ENCODE measurements at regions not wholly inside any gene's neighbourhood (a gene's known extent, or its start where the extent isn't known, plus 50 kb on each side); places are given as distances from the start of the nearest gene placed in this dataset.

GRCh38 chr13:86681223-86681622, 882.0 kb upstream of the SLITRK6 start:
- TF ChIP-seq CTCF (IDR thresholded peaks at IDR 0.05; ENCODE audit: low read depth, low read length) (no peak), MYC (IDR thresholded peaks at IDR 0.05; ENCODE audit: low read depth, low read length) (no peak), POLR2A (IDR thresholded peaks at IDR 0.05; ENCODE audit: extremely low read depth, insufficient read length) (no peak), MAX (IDR thresholded peaks at IDR 0.05; ENCODE audit: low read depth, low read length) (no peak)
- no peak for DNase-seq (ENCODE audit: low read depth)
- no peak overlapping the region for H3K4me3 ChIP-seq (ENCODE audit: low read depth, low read length)

GRCh38 chr13:86684402-86684801, 885.2 kb upstream of the SLITRK6 start:
- no peak for DNase-seq (ENCODE audit: low read depth)
- no peak for TF ChIP-seq MYC (IDR thresholded peaks at IDR 0.05; ENCODE audit: low read depth, low read length)
- TF ChIP-seq MAX (IDR thresholded peaks at IDR 0.05; ENCODE audit: low read depth, low read length) = no peak
- TF ChIP-seq CTCF (IDR thresholded peaks at IDR 0.05; ENCODE audit: low read depth, low read length) = no peak
- no peak for TF ChIP-seq POLR2A (IDR thresholded peaks at IDR 0.05; ENCODE audit: extremely low read depth, insufficient read length)
- H3K4me3 ChIP-seq (ENCODE audit: low read depth, low read length) = no peak overlapping the region

- H3K4me3 ChIP-seq (ENCODE audit: low read depth, low read length) = no peak overlapping the region
- no peak for DNase-seq (ENCODE audit: low read depth)
- no peak for TF ChIP-seq MYC (IDR thresholded peaks at IDR 0.05; ENCODE audit: low read depth, low read length)
- no peak for TF ChIP-seq POLR2A (IDR thresholded peaks at IDR 0.05; ENCODE audit: extremely low read depth, insufficient read length)
- TF ChIP-seq MAX (IDR thresholded peaks at IDR 0.05; ENCODE audit: low read depth, low read length) = no peak
- no peak for TF ChIP-seq CTCF (IDR thresholded peaks at IDR 0.05; ENCODE audit: low read depth, low read length)
Observed at GRCh38 chr13:86689911-86690310, 890.7 kb upstream of the SLITRK6 start.

- TF ChIP-seq MYC (IDR thresholded peaks at IDR 0.05; ENCODE audit: low read depth, low read length) = no peak
- H3K4me3 ChIP-seq (ENCODE audit: low read depth, low read length) = no peak overlapping the region
- DNase-seq (ENCODE audit: low read depth) = no peak
Observed at GRCh38 chr13:86692291-86692690, 893.1 kb upstream of the SLITRK6 start.

- TF ChIP-seq POLR2A (IDR thresholded peaks at IDR 0.05; ENCODE audit: extremely low read depth, insufficient read length) (no peak), MAX (IDR thresholded peaks at IDR 0.05; ENCODE audit: low read depth, low read length) (no peak), MYC (IDR thresholded peaks at IDR 0.05; ENCODE audit: low read depth, low read length) (no peak), CTCF (IDR thresholded peaks at IDR 0.05; ENCODE audit: low read depth, low read length) (no peak)
- DNase-seq (ENCODE audit: low read depth) = no peak
- no peak overlapping the region for H3K4me3 ChIP-seq (ENCODE audit: low read depth, low read length)
Observed at GRCh38 chr13:86710013-86710412, 910.8 kb upstream of the SLITRK6 start.

GRCh38 chr13:86710896-86711295, 911.7 kb upstream of the SLITRK6 start:
- H3K4me3 ChIP-seq (ENCODE audit: low read depth, low read length) = no peak overlapping the region
- DNase-seq (ENCODE audit: low read depth) = no peak
- TF ChIP-seq POLR2A (IDR thresholded peaks at IDR 0.05; ENCODE audit: extremely low read depth, insufficient read length) (no peak), MYC (IDR thresholded peaks at IDR 0.05; ENCODE audit: low read depth, low read length) (no peak), MAX (IDR thresholded peaks at IDR 0.05; ENCODE audit: low read depth, low read length) (no peak), CTCF (IDR thresholded peaks at IDR 0.05; ENCODE audit: low read depth, low read length) (no peak)
